SK-MEL-5 (cell line): ENCODE measurements at regions not wholly inside any gene's neighbourhood (a gene's known extent, or its start where the extent isn't known, plus 50 kb on each side); places are given as distances from the start of the nearest gene placed in this dataset.
"Not testable (repeated sequence)": the region's sequence is repeated elsewhere in the genome, so short reads cannot be mapped to it uniquely, and the experiment has no call there.

Experiments
- DNase-seq: peaks from one replicate; pipeline ENCODE4 v3.0.0-alpha.2; 2016; ENCODE audit warnings: low read depth, low spot score
- in situ Hi-C: cut with HindIII; loops from 2 replicates; pipeline ENCODE4 v1.10.0; 2016; ENCODE audit warnings: low sequenced_read_pairs, high pct_unique_total_duplicates, low pct_unique_long_range_greater_than_20kb

DNA sequence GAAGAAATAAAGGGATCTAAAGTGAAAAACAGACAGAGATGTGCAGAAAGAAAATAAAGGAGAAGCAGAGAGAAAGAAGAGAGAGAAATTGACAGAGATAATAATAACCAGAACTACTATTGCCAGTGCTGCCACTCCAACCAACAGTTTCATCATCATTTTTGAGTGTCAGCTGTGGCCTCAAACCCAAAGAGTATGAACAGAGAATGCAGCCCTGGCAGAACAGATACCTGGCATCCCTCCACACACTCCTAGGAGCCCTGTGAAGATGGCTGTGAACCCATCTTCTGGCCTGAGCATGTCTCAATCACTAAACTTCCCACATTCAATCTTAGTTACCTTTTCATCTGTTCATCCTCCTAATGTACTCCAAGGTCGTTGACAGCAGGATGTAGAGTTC lies 385.8 kb upstream of the NFIA start:
- DNase-seq, result no peak
- in situ Hi-C loops, result no loop called here

DNA sequence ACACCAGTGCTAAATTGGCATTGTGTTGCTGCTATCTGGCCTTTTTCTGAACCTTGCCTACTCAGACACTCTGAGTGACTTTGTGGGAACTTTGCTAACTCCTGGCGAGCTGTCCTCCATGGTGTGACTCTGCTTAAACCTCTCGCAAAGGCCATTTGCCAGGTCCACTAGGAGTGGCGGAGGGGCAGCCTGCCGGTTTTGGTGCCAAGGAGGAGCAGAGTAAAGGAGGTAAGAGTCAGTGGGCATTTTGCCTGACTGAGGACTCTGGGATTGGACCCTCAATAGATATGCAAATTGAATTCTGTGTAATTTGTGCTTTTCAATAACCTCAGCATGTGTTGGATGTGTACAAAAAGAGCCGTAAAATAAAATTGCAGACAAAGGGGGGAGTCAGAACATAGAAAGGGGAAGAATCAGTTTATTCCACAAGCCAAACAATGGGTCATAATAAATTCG lies 386.6 kb upstream of the NFIA start:
- no peak for DNase-seq
- in situ Hi-C loops, result no loop called here

DNA sequence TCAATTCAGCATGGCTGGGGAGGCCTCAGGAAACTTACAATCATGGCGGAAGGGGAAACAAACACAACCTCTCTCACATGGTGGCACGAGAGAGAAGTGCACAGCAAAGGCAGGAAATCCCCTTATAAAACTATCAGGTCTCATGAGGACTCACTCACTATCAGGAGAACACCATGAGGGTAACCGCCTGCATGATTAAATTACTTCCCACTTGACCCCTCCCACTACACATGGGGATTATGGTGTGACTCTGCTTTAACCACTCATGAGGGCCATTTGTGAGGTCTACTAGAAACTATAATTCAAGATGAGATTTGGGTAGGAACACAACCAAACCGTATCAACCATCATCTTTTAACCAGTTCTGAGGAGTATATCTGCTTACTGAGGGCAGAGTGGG lies 387.4 kb upstream of the NFIA start:
- no peak for DNase-seq
- in situ Hi-C loops, result no loop called here

DNA sequence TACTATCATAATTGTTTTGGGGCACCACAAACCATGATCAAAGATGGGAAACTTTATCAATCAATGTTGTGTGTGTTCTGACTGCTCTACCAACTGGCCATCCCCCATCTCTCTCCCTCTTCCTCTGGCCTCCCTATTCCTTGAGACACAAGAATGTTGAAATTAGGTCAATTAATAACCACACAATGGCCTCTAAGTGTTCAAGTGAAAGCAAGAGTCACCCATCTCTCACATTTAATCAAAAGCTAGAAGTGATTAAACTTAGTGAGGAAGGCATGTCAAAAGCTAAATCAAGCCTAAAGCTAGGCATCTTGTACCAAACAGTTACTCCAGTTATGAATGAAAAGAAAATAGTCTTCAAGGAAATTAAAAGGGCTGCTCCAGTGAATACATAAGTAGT lies 390.3 kb upstream of the NFIA start:
- in situ Hi-C loops, result no loop called here
- no peak for DNase-seq

DNA sequence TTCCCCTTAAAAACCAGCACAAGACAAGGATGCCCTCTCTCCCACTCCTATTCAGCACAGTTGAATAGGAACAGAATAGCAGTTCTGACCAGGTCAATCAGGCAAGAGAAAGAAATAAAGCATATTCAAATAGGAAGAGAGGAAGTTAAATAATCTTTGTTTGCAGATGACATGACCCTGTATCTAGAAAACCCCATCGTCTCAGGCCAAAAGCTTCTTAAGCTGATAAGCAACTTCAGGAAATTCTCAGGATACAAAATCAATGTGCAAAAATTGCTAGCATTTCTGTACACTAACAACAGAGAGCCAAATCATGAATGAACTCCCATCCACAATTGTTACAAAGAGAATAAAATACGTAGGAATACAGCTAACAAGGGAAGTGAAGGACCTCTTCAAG lies 394.1 kb upstream of the NFIA start:
- DNase-seq, in situ Hi-C loops: not testable (repeated sequence)

DNA sequence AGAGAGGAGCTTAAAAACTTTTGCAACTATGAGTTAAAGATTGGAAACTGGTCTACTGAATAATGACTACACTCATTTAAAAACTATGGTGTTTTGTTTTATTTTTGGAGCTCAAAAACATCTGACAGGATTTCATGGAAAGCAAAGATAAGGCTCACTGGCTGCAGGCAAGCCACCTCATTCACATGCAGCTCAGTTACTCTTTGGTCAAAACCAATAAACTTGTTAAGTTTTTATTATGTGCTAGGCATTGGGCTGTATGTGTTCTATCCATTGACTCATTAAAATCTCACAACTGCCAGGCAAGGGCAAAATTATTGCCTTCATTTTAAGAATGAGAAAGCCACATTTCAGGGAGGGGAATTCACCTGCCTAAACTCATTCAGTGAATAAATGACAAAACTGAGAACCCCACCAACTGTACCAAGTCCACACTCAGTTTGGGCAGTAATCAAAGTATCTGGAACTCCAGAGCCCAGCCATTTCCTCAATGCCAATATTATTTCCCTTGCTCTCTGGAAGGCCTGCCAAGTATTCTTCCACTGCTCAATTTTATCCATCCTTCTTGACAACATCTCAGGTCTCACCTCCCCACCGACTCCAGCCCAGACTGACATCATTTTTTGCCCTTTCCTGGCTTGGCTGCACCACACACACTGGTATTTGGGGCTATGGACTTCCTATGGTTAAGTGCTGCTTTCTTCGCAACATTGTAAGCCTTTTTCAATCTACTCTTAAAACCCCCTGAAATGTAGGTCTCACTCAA lies 401.1 kb upstream of the NFIA start:
- DNase-seq, result no peak
- in situ Hi-C loops, result no loop called here

DNA sequence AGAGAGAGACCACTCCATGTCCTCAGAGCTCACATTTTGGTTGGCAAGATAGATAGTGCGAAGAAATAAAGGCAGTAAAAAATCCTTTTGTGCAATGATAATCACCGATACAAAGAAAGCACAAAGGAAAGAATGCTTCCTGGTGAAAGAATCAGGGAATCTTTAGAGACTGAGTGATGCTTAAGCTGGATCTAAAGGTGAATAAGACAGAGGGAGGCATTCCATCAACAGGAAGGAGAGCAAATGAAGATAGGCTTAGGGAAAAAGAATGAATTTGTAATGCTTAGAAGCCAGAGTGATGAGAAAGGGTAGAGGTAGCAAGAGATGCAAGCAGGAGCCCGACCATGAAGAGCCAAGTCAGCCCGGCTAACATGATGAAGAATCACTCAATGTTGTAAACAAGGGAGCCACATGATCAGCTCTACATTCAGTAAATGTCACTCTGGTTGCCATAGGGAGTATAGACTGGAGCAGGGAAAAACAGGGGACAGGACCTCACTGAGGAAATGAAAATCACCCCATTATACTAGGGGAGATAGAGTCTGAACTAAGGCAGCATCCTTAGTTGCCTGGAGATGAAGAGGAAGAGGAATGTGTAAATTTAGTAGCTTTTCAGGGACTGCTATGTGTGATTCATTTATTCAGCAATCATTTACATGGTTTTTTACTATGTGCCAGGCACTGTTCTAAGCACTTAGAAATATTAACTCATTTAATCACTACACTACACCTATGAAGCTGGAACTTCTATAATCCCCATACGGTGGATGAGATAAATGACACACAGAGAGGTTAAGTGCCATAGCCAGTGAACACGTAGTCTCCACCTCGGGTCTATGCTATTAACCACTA lies 402.6 kb upstream of the NFIA start:
- no peak for DNase-seq
- in situ Hi-C loops, result no loop called here

DNA sequence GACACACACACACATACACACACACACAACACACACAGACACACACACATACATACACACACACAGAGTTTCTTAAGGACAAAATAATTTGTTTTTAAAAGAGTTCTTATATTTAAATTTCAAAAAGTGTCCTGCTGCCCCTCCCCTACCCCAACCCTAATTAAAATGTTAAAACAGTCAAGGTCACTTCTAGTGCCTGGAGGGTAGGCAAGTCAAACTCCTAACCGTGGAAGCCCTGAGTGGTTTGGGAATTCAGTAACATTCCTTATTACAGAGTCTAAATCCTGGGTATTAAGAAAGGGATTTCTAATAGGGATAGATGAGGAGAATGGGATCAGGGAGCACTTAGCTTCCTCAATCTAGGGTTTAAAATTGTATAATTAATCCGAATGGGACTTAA lies 403.6 kb upstream of the NFIA start:
- DNase-seq, result no peak
- in situ Hi-C loops, result no loop called here

DNA sequence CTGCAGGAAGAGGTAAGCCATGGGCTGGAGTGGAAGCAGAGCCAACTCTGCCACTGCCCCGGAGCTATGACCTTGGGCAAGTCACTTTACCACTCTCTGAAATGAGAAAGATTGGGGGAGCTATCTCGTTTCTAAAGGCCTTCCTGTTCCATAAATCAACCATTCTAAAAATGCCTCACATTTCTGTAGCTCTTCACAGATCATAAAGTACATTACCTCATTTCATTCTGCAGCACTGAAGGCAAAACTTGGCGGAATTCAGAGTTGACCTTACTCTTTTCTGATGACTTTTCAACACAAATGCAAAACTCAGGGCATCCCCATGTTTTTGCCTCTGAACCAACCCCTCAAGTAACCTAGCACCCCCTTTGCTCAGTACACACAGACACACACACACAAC lies 404.0 kb upstream of the NFIA start:
- DNase-seq, result no peak
- in situ Hi-C loops, result no loop called here

DNA sequence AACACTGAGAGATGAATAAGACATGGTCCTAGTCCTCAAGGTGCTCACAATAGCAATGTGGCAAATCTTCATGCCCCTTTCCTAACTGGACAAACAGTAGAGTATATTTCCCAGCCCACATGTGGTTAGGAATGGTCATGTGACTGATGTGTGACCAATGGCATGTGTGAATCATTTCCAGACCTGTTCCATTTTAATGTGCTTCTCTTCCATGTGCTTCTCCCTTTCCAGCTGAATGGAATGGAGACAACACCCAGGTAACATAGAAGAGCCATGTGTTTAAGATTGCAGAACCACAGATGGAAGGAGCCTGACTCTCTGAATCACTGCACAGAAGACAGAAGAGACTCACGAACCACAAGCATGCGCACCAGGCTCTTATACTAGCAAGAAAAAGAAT lies 409.9 kb upstream of the NFIA start:
- in situ Hi-C loops, result no loop called here
- DNase-seq, result no peak

DNA sequence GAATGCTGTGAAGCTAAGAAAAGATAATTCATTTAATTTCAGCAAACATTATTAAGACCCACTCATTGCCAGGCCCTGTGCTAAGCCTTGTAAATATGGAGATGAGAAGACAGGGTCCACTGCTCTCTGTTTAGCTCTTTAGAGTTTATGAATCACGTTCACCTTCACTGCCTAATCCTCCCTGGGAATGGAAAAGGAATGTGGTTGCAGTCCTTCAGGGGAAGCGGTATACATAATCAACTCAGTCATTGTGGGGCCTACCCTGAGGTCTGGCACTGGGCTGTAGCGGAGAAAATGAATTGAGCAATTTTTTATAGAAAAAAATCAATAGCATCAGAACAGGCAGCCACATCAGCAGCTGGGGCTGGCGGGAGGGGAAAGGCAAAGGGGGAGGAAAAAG lies 412.1 kb upstream of the NFIA start:
- in situ Hi-C loops, result no loop called here
- DNase-seq, result no peak

DNA sequence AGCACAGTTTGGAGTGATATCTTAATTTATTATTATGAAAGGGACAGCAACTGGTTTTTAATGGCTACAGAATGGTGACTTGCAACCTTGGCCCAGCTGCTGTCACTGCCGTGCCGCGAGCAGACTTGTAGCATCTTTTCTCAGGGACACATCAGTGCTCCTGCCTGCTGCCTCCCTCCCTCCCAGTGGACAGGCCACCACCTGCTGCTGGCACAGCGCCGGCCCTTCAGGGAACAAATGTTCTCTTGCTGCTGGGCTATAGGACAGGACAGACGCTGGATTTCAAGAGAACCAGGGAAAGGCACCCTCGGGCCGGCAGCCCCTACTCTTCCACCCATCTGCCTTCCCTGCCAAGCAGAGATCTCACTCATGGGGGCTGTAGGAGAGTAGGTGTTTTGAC lies 413.8 kb upstream of the NFIA start:
- no peak for DNase-seq
- in situ Hi-C loops, result no loop called here

DNA sequence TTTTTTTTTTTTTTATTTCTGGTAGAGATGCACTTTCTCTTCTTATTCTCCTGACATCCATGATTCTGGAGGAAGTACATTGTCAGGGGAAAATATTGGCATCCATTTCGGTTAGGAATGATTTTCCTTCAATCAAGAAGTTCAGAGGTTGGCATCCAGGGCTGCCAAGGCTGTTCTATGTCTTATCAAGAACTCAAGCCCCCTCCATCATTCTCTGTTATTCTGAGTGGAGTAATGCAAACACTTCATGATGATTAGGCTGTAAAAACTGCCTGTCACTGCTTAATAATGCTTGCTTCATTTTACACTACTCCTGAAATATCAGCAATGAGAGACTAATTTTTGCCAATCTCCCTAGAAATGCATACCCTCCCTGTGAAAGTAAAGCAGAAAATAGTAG lies 417.1 kb upstream of the NFIA start:
- no peak for DNase-seq
- in situ Hi-C loops, result no loop called here

DNA sequence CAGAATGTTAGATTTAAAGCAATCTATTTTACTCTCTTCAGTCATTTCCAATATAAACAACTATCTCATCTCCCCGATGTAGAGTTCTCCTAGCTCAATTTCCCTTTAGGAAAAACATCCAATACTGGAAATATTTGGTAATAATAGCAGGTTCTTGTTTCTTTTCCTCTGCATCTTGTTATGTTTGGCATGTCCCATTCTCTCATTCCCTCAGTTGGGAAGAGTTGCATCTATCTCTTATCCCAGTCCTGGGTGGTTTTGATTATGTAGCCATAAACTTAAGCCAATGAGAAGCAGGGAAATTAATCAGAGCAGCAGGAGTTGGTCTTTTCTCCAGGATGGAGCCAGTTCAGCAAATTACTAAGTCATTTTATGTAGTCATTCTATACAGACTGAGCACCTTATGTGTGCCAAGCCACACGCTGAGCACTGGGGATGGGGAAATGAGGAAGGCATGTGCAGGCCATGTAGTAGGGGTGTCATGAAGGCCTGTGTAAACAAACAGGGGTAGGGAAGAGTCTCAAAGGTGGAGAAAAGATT lies 418.2 kb upstream of the NFIA start:
- DNase-seq, result no peak
- in situ Hi-C loops, result no loop called here

DNA sequence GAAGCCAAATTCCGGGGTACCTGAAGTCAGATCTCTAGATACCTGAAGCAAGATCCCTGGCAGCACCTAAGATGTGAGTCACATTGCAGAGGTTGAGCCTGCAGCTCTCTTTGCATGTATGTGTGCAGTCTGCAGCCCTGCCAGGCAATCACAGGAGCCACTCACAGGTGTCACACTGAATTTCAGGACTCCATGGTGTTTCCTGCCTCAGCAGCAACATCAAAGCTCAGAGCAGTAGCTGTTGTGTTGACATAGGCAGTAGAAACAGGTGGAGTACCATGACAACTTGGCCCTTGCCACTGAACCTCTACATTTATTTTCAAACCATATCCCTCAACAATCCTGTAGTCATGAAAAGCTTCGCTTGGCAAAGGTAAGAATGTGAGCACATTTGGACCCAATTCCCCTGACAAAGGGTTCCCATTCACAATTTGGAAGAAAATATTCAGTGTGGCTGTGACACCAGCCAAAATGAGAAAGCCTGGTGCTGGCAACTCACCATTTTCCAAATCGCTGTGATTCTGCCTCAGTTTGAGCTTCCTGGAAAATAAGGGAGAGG lies 419.8 kb upstream of the NFIA start:
- DNase-seq, result no peak
- in situ Hi-C loops, result no loop called here

DNA sequence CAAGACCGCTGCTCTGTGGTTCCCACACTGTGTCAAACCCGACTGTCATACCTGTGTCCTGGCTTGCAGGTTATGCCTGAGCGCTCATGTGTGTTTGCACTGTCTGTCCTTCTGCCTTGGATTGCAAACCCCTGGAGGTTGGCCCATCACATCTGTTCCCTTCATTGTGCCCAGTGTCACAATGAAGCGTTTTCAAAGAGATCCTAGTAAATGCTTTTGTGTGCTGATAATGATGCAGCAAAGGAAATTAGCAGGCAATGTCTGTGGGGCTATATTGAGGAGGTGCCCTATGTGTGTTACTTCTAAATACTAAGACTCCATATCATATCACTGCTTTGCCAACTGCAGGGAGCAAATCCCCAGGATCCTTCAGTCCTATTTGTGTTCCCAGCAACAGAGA lies 424.4 kb upstream of the NFIA start:
- DNase-seq, result no peak
- in situ Hi-C loops, result no loop called here

DNA sequence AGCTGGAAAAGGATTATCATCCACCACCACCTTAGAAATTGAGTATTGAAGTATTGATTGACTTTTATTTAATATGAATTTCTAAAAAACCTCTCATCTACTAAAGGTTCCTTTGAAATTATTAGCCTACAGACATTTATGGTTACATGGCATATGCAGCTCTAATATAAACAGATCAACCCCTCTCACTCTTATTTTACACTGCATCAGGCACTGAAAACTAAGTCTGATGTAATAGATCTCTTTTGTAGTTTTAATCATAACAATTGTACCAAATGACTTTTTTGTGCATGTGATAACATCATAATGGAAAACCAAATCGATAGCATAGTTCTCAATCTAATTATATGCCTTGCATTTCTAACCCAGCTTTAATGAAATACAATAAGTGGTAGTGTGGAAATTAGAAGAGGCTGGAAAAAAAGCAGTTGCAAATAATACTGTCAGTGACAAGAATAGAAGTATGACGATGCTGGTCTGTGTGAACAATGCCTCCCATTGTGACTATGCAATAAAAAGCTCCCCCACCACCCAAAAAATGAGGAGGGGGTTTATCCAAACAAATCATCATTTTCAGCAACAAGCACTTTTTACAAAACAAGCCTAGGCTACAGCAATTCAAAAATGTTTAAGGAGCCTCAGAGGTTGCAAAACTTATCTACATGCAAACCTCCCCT lies 426.5 kb upstream of the NFIA start:
- DNase-seq, result no peak
- in situ Hi-C loops, result no loop called here

DNA sequence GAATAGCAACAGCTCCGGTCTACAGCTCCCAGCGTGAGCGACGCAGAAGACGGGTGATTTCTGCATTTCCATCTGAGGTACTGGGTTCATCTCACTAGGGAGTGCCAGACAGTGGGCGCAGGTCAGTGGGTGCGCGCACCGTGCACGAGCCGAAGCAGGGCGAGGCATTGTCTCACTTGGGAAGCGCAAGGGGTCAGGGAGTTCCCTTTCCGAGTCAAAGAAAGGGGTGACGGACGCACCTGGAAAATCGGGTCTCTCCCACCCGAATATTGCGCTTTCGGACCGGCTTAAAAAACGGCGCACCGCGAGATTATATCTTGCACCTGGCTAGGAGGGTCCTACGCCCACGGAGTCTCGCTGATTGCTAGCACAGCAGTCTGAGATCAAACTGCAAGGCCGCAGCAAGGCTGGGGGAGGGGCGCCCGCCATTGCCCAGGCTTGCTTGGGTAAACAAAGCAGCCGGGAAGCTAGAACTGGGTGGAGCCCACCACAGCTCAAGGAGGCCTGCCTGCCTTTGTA lies 442.3 kb upstream of the NFIA start:
- in situ Hi-C loops, DNase-seq: not testable (repeated sequence)
